HepG2 (cell line): ENCODE measurements at regions not wholly inside any gene's neighbourhood (a gene's known extent, or its start where the extent isn't known, plus 50 kb on each side); places are given as distances from the start of the nearest gene placed in this dataset.

Experiments
- ATAC-seq: fragments of 200-7000 bp; cut with Tn5 transposase; 3 replicates; pipeline ENCODE4 v1.9.1; 2020; ENCODE audit warnings: mild to moderate bottlenecking, moderate library complexity
- BruUV-seq: library from RNA; stranded (reverse); fragments of 400-500 nt; replicated peaks from 2 replicates; lab custom pipeline; 2021; lab: Mats Ljungman, UMichigan
- CTCF ChIA-PET: fragments of 300-600 bp; formaldehyde crosslinking; extraction: SDS; loops from one replicate; lab custom pipeline; 2021; ENCODE audit warnings: low total read pairs, inconsistent platforms, low intra/inter-chr PET ratio; lab: Yijun Ruan, JAX
- POLR2A ChIA-PET: fragments of 350-600 bp; sonication (Branson Sonifier 250); formaldehyde crosslinking; loops from one replicate; lab custom pipeline; 2020; ENCODE audit warnings: antibody characterized with exemption, inconsistent platforms; lab: Yijun Ruan, JAX
- DNase-seq: peaks from one replicate; pipeline ENCODE4 v3.0.0-alpha.2; 2015; ENCODE audit warnings: low spot score
- FAIRE-seq: peaks from 3 replicates; lab custom pipeline; 2011; peaks lifted over from hg19 to GRCh38; lab: Jason Lieb, UNC
- H2AFZ ChIP-seq: one replicate; pipeline ENCODE4 v1.6.1; 2011; ENCODE audit warnings: low read length, inconsistent platforms
- H3K27ac ChIP-seq: fragments of 300-600 bp; 3 replicates; pipeline ENCODE4 v1.8.0; 2011; ENCODE audit warnings: mixed run types, mild to moderate bottlenecking, mixed read lengths, low read length, inconsistent platforms; ENCODE audit not compliant: insufficient read depth; ENCODE audit errors: extremely low read length
- H3K27me3 ChIP-seq, 2 experiments: fragments of 200-600 bp in 1 of 2; 2 replicates in 1 of 2; 3 replicates in 1 of 2; pipeline versions ENCODE4 v1.6.0 to v1.8.0; 2011; ENCODE audit warnings: low read length in 2 of 2, mild to moderate bottlenecking in 2 of 2, moderate library complexity in 2 of 2, inconsistent platforms in 1 of 2; ENCODE audit not compliant: insufficient read depth in 2 of 2, control insufficient read depth in 1 of 2
- H3K36me3 ChIP-seq, 2 experiments: fragments of 200-600 bp in 1 of 2; replicated peaks in 1 of 2; 2 replicates in 1 of 2; 3 replicates in 1 of 2; pipeline versions ENCODE4 v1.5.1 to v1.8.0; 2011; ENCODE audit warnings: low read length in 2 of 2, inconsistent platforms in 1 of 2; ENCODE audit not compliant: insufficient read depth in 2 of 2, control insufficient read depth in 1 of 2
- H3K4me1 ChIP-seq: 2 replicates; pipeline ENCODE4 v1.5.1; 2012; ENCODE audit warnings: low read length, inconsistent platforms; ENCODE audit not compliant: insufficient read depth
- H3K4me2 ChIP-seq: 2 replicates; pipeline ENCODE4 v1.6.0; 2011; ENCODE audit warnings: low read depth, low read length, inconsistent platforms
- H3K4me3 ChIP-seq, 3 experiments: fragments of 200-600 bp in 1 of 3; sonication (generic), shearing (Covaris generic) in 1 of 3; replicated peaks in 1 of 3; 2 replicates each; pipeline ENCODE4 v1.5.1; 2011 to 2016; ENCODE audit warnings: low read length in 3 of 3, inconsistent platforms in 2 of 3, low read depth in 2 of 3, mild to moderate bottlenecking in 2 of 3, control low read depth in 1 of 3, mixed read lengths in 1 of 3; ENCODE audit not compliant: insufficient read depth in 1 of 3
- H3K79me2 ChIP-seq: one replicate; pipeline ENCODE4 v1.6.1; 2011; ENCODE audit warnings: low read length, inconsistent platforms; ENCODE audit not compliant: insufficient read depth
- H3K9ac ChIP-seq: 2 replicates; pipeline ENCODE4 v1.6.0; 2011; ENCODE audit warnings: mild to moderate bottlenecking, low read depth, low read length, inconsistent platforms; ENCODE audit not compliant: insufficient read depth
- H3K9me3 ChIP-seq: 2 replicates; pipeline ENCODE4 v1.5.1; 2012; ENCODE audit warnings: mild to moderate bottlenecking, low read length
- H4K20me1 ChIP-seq: 2 replicates; pipeline ENCODE4 v1.6.0; 2011; ENCODE audit warnings: inconsistent platforms, mild to moderate bottlenecking, low read length, moderate library complexity; ENCODE audit not compliant: insufficient read depth
- CREB1 ChIP-seq, 2 experiments: fragments of 450-650 bp in 1 of 2; IDR thresholded peaks; 2 replicates each; pipeline ENCODE4 v1.6.1; 2016 to 2017; ENCODE audit warnings: control low read depth in 1 of 2, mild to moderate bottlenecking in 1 of 2, missing compliant biosample characterization in 1 of 2, missing genetic modification characterization in 1 of 2
- MBD4 ChIP-seq: IDR thresholded peaks from 2 replicates; pipeline ENCODE4 v1.6.1; 2012; ENCODE audit warnings: low read length, inconsistent platforms, borderline replicate concordance
- NFYB ChIP-seq: sonication (generic); formaldehyde crosslinking; IDR thresholded peaks from 2 replicates; pipeline ENCODE4 v1.4.0; 2020; ENCODE audit warnings: missing genetic modification reagents
- NFYC ChIP-seq: IDR thresholded peaks from 2 replicates; pipeline ENCODE4 v1.6.1; 2016; ENCODE audit warnings: missing genetic modification reagents, missing compliant biosample characterization
- PLRG1 ChIP-seq: fragments of 450-650 bp; conservative IDR thresholded peaks from 2 replicates; pipeline ENCODE4 v1.6.1; 2016
- PRMT3 ChIP-seq: sonication (generic); formaldehyde crosslinking; IDR thresholded peaks from 2 replicates; pipeline ENCODE4 v1.8.1; 2022; ENCODE audit warnings: low read depth, mild to moderate bottlenecking, moderate library complexity, missing genetic modification reagents, borderline replicate concordance
- REL ChIP-seq: sonication (generic); formaldehyde crosslinking; conservative IDR thresholded peaks from 2 replicates; pipeline ENCODE4 v1.8.0; 2022; ENCODE audit warnings: mild to moderate bottlenecking, missing genetic modification reagents, moderate library complexity
- RELA ChIP-seq: sonication (generic); formaldehyde crosslinking; IDR thresholded peaks from 2 replicates; pipeline ENCODE4 v1.4.0; 2020; ENCODE audit warnings: missing genetic modification reagents
- RFXAP ChIP-seq: sonication (generic); formaldehyde crosslinking; IDR thresholded peaks from 2 replicates; pipeline ENCODE4 v1.4.0; 2020; ENCODE audit warnings: missing genetic modification reagents, borderline replicate concordance
- SP140L ChIP-seq: sonication (generic); formaldehyde crosslinking; IDR thresholded peaks from 2 replicates; pipeline ENCODE4 v1.4.0; 2020; ENCODE audit warnings: missing genetic modification reagents, borderline replicate concordance
- ZBTB1 ChIP-seq: sonication (generic); formaldehyde crosslinking; IDR thresholded peaks from 2 replicates; pipeline ENCODE4 v1.4.0; 2020; ENCODE audit warnings: missing genetic modification reagents, borderline replicate concordance
- ZEB1 ChIP-seq: IDR thresholded peaks from 2 replicates; pipeline ENCODE4 v1.6.1; 2012; ENCODE audit warnings: mild to moderate bottlenecking, low read depth, inconsistent platforms; ENCODE audit not compliant: insufficient replicate concordance
- ZNF17 ChIP-seq: sonication (generic); formaldehyde crosslinking; IDR thresholded peaks from 2 replicates; pipeline ENCODE4 v1.5.0; 2020; ENCODE audit warnings: mild to moderate bottlenecking, missing genetic modification reagents
- ZNF292 ChIP-seq: sonication (generic); formaldehyde crosslinking; IDR thresholded peaks from 2 replicates; pipeline ENCODE4 v1.8.1; 2022; ENCODE audit warnings: mild to moderate bottlenecking, low read depth, missing genetic modification reagents, borderline replicate concordance
- ZNF34 ChIP-seq: sonication (generic); formaldehyde crosslinking; IDR thresholded peaks from 2 replicates; pipeline ENCODE4 v1.4.0; 2020; ENCODE audit warnings: mild to moderate bottlenecking, missing genetic modification reagents, borderline replicate concordance
- ZNF572 ChIP-seq: sonication (generic); formaldehyde crosslinking; IDR thresholded peaks from 2 replicates; pipeline ENCODE4 v1.5.1; 2020; ENCODE audit warnings: mild to moderate bottlenecking, missing genetic modification reagents
- ZNF761 ChIP-seq: sonication (generic); formaldehyde crosslinking; conservative IDR thresholded peaks from 2 replicates; pipeline ENCODE4 v1.4.0; 2020; ENCODE audit warnings: mild to moderate bottlenecking, missing genetic modification reagents
- ZNF776 ChIP-seq: sonication (generic); formaldehyde crosslinking; IDR thresholded peaks from 2 replicates; pipeline ENCODE4 v1.4.0; 2020; ENCODE audit warnings: mild to moderate bottlenecking, missing genetic modification reagents
- WGBS: methylation state at CpG from one replicate; pipeline ENCODE4 v1.1.6; 2017; ENCODE audit warnings: low lambda C conversion rate; 5-methylcytosine and 5-hydroxymethylcytosine counted together
- in situ Hi-C: cut with HindIII; loops from 2 replicates; pipeline ENCODE4 v1.10.0; 2017; ENCODE audit warnings: low pct_unique_long_range_greater_than_20kb; ENCODE audit not compliant: extremely low pct_ligation_motif_present
- intact Hi-C: fragments of 100-400 bp; cut with micrococcal nuclease; formaldehyde crosslinking; loops from one replicate; pipeline ENCODE4 v1.10.0; 2022; ENCODE audit not compliant: unreplicated experiment
- TF ChIP-seq, protein P1 (sequence below): sonication (generic); formaldehyde crosslinking; IDR thresholded peaks from 2 replicates; pipeline ENCODE4 v1.5.0; 2020; ENCODE audit warnings: missing genetic modification reagents
- TF ChIP-seq, protein P2 (sequence below): sonication (generic); formaldehyde crosslinking; IDR thresholded peaks from 2 replicates; pipeline ENCODE4 v1.4.0; 2020; ENCODE audit warnings: missing genetic modification reagents, borderline replicate concordance

DNA sequence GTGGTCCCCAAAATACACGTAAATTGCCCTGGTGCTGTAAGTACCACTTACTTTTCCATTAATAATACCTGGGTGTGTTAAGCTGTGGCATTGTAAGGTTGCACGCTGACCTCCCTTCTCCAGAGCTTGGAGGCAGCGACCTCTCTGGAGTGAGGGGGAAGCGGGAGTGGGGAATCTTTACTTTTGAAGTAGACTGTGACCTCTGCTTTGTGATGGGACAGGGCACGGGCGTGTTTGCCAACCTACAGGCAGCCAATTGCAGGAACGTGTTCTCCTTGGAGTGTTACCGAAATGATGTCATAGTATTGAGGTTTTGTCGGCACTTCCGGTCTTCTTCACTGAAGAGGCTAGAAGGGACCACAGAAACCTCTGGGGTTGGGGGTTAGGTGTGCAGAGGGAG is 227.3 kb upstream of the C2CD4B start:
- peak; percentile 76 for FAIRE-seq
- in situ Hi-C loops, result loop anchor here (10.0 kb wide), 1 partner anchor 152 kb away; no protein-coding TSS in a partner anchor
- TF ChIP-seq, protein P1, sequence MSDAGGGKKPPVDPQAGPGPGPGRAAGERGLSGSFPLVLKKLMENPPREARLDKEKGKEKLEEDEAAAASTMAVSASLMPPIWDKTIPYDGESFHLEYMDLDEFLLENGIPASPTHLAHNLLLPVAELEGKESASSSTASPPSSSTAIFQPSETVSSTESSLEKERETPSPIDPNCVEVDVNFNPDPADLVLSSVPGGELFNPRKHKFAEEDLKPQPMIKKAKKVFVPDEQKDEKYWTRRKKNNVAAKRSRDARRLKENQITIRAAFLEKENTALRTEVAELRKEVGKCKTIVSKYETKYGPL, result no peak
- peak; percentile 63; the same call in 1 of the 2 replicates for TF ChIP-seq CREB1 (IDR thresholded peaks at IDR 0.05)
- TF ChIP-seq CREB1 (CRISPR knock-in tag; IDR thresholded peaks at IDR 0.05), result no peak; the same call in 1 of the 2 replicates
- no peak for TF ChIP-seq ZNF34
- TF ChIP-seq ZEB1, result no peak
- no peak for TF ChIP-seq ZNF761
- TF ChIP-seq RELA (CRISPR knock-in tag), result no peak
- TF ChIP-seq NFYC (CRISPR knock-in tag), result no peak
- TF ChIP-seq ZNF17 (CRISPR knock-in tag), result no peak
- TF ChIP-seq NFYB (CRISPR knock-in tag), result 0 out of 2 replicates have a peak, but pooled peaks have one; percentile 26
- no peak for TF ChIP-seq ZBTB1 (CRISPR knock-in tag)
- TF ChIP-seq MBD4, result no peak
- TF ChIP-seq PLRG1, result no peak
- TF ChIP-seq PRMT3 (CRISPR knock-in tag), result no peak
- TF ChIP-seq REL (CRISPR knock-in tag), result no peak
- TF ChIP-seq SP140L, result no peak
- TF ChIP-seq, protein P2, sequence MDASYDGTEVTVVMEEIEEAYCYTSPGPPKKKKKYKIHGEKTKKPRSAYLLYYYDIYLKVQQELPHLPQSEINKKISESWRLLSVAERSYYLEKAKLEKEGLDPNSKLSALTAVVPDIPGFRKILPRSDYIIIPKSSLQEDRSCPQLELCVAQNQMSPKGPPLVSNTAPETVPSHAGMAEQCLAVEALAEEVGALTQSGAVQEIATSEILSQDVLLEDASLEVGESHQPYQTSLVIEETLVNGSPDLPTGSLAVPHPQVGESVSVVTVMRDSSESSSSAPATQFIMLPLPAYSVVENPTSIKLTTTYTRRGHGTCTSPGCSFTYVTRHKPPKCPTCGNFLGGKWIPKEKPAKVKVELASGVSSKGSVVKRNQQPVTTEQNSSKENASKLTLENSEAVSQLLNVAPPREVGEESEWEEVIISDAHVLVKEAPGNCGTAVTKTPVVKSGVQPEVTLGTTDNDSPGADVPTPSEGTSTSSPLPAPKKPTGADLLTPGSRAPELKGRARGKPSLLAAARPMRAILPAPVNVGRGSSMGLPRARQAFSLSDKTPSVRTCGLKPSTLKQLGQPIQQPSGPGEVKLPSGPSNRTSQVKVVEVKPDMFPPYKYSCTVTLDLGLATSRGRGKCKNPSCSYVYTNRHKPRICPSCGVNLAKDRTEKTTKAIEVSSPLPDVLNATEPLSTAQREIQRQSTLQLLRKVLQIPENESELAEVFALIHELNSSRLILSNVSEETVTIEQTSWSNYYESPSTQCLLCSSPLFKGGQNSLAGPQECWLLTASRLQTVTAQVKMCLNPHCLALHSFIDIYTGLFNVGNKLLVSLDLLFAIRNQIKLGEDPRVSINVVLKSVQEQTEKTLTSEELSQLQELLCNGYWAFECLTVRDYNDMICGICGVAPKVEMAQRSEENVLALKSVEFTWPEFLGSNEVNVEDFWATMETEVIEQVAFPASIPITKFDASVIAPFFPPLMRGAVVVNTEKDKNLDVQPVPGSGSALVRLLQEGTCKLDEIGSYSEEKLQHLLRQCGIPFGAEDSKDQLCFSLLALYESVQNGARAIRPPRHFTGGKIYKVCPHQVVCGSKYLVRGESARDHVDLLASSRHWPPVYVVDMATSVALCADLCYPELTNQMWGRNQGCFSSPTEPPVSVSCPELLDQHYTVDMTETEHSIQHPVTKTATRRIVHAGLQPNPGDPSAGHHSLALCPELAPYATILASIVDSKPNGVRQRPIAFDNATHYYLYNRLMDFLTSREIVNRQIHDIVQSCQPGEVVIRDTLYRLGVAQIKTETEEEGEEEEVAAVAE (CRISPR knock-in tag), result no peak
- no peak for TF ChIP-seq RFXAP (CRISPR knock-in tag)
- no peak for TF ChIP-seq ZNF292 (CRISPR knock-in tag)
- TF ChIP-seq ZNF776 (CRISPR knock-in tag), result no peak
- TF ChIP-seq ZNF572, result no peak

More for the DNA sequence above, 227.3 kb upstream of the C2CD4B start:
- Histone ChIP-seq H2AFZ (peak overlapping the region; percentile 97), H3K27ac (peak overlapping the region; percentile 74), H3K4me1 (peaks cover 38% of the 10 kb centered on the region), H4K20me1 (no peaks in the 10 kb centered on the region), H3K4me3 (peak overlapping the region; percentile 90 to 100 (median 95)), H3K9ac (peak overlapping the region; percentile 96), H3K79me2 (peaks cover 16% of the 10 kb centered on the region), H3K9me3 (peaks cover under 1% of the 10 kb centered on the region; the same call in 1 of the 2 replicates), H3K4me2 (peak overlapping the region; percentile 97), H3K27me3 (no peaks in the 10 kb centered on the region; a peak in 1 of 5 replicates), H3K36me3 (no peaks in the 10 kb centered on the region)
- BruUV-seq, result no TSS peak
- ATAC-seq (peak; percentile 68), DNase-seq (peak; percentile 75)
- POLR2A ChIA-PET, result interaction anchor here (1.1 to 1.4 kb wide), 3 partner anchors 14 to 350 kb away, joined by 3 to 4 read pairs (median 4); no protein-coding TSS in a partner anchor
- WGBS, result 8% methylated on average over 10 of the region's 10 CpGs
- CTCF ChIA-PET, result no interaction called here
- intact Hi-C loops, result loop anchor here (5.0 kb wide), 2 partner anchors 95 to 155 kb away; no protein-coding TSS in a partner anchor
